ENCODE measurements at regions not wholly inside any gene's neighbourhood (a gene's known extent, or its start where the extent isn't known, plus 50 kb on each side); places are given as distances from the start of the nearest gene placed in this dataset.

- DNase-seq (ENCODE audit: low read depth in 1 of 2, low spot score in 1 of 2) = no peak
Measured at GRCh38 chr3:72310419-72311380, 525.8 kb upstream of the PROK2 start.

- DNase-seq (ENCODE audit: low read depth in 1 of 2, low spot score in 1 of 2) = no peak
Measured at GRCh38 chr3:72309661-72310418, 524.9 kb upstream of the PROK2 start.

- DNase-seq (ENCODE audit: low read depth in 1 of 2, low spot score in 1 of 2) = no peak
Measured at GRCh38 chr3:72308641-72309040, 523.7 kb upstream of the PROK2 start.

GRCh38 chr3:72307438-72308115 is 522.6 kb upstream of the PROK2 start:
- DNase-seq (ENCODE audit: low read depth in 1 of 2, low spot score in 1 of 2) = no peak

- no peak for DNase-seq (ENCODE audit: low read depth in 1 of 2, low spot score in 1 of 2)
Measured at GRCh38 chr3:72306800-72307341, 521.9 kb upstream of the PROK2 start.

- no peak for DNase-seq (ENCODE audit: low read depth in 1 of 2, low spot score in 1 of 2)
Measured at GRCh38 chr3:72303926-72304325, 519.0 kb upstream of the PROK2 start.

GRCh38 chr3:72301779-72302178 is 516.8 kb upstream of the PROK2 start:
- no peak for DNase-seq (ENCODE audit: low read depth in 1 of 2, low spot score in 1 of 2)

- no peak for DNase-seq (ENCODE audit: low read depth in 1 of 2, low spot score in 1 of 2)
Measured at GRCh38 chr3:72300621-72301020, 515.7 kb upstream of the PROK2 start.

- no peak for DNase-seq (ENCODE audit: low read depth in 1 of 2, low spot score in 1 of 2)
Measured at GRCh38 chr3:72299823-72300222, 514.9 kb upstream of the PROK2 start.

GRCh38 chr3:72299321-72299802 is 514.4 kb upstream of the PROK2 start:
- no peak for DNase-seq (ENCODE audit: low read depth in 1 of 2, low spot score in 1 of 2)

GRCh38 chr3:72298201-72299152 is 513.5 kb upstream of the PROK2 start:
- no peak for DNase-seq (ENCODE audit: low read depth in 1 of 2, low spot score in 1 of 2)

- no peak for DNase-seq (ENCODE audit: low read depth in 1 of 2, low spot score in 1 of 2)
Measured at GRCh38 chr3:72297481-72297880, 512.5 kb upstream of the PROK2 start.

GRCh38 chr3:72296477-72297111 is 511.6 kb upstream of the PROK2 start:
- no peak for DNase-seq (ENCODE audit: low read depth in 1 of 2, low spot score in 1 of 2)

- DNase-seq (ENCODE audit: low read depth in 1 of 2, low spot score in 1 of 2) = no peak
Measured at GRCh38 chr3:72295962-72296450, 511.1 kb upstream of the PROK2 start.

- DNase-seq (ENCODE audit: low read depth in 1 of 2, low spot score in 1 of 2) = no peak
Measured at GRCh38 chr3:72295276-72295961, 510.5 kb upstream of the PROK2 start.

GRCh38 chr3:72290859-72291638 is 506.1 kb upstream of the PROK2 start:
- DNase-seq (ENCODE audit: low read depth in 1 of 2, low spot score in 1 of 2) = no peak

GRCh38 chr3:72289692-72290071 is 504.7 kb upstream of the PROK2 start:
- no peak for DNase-seq (ENCODE audit: low read depth in 1 of 2, low spot score in 1 of 2)
